HG03103 (cell line): ENCODE measurements at regions not wholly inside any gene's neighbourhood (a gene's known extent, or its start where the extent isn't known, plus 50 kb on each side); places are given as distances from the start of the nearest gene placed in this dataset.
"Not testable (repeated sequence)": the region's sequence is repeated elsewhere in the genome, so short reads cannot be mapped to it uniquely, and the experiment has no call there.

Source experiments
- ATAC-seq: cut with Tn5 transposase; IDR thresholded peaks from one replicate; pipeline ENCODE4 v1.9.1; 2021; ENCODE audit warnings: low read depth; ENCODE audit not compliant: unreplicated experiment

- no peak for ATAC-seq
Measured at GRCh38 chr7:138308136-138308535, 151.9 kb upstream of the TRIM24 start.

- ATAC-seq: no peak
Measured at GRCh38 chr7:138309186-138309585, 150.9 kb upstream of the TRIM24 start.

- no peak for ATAC-seq
Measured at GRCh38 chr7:138313829-138314178, 146.3 kb upstream of the TRIM24 start.

- no peak for ATAC-seq
Measured at GRCh38 chr7:138316421-138317043, 143.5 kb upstream of the TRIM24 start.

GRCh38 chr7:138317044-138317596 is 142.9 kb upstream of the TRIM24 start:
- ATAC-seq: no peak

GRCh38 chr7:138324941-138325340 is 135.1 kb upstream of the TRIM24 start:
- no peak for ATAC-seq

- no peak for ATAC-seq
Measured at GRCh38 chr7:138325434-138325833, 134.6 kb upstream of the TRIM24 start.

GRCh38 chr7:138328215-138328614 is 131.8 kb upstream of the TRIM24 start:
- ATAC-seq: no peak

GRCh38 chr7:138332850-138333249 is 127.2 kb upstream of the TRIM24 start:
- ATAC-seq: not testable (repeated sequence)

GRCh38 chr7:138338361-138338760 is 121.7 kb upstream of the TRIM24 start:
- ATAC-seq: no peak

- not testable (repeated sequence) for ATAC-seq
Measured at GRCh38 chr7:138339229-138339628, 120.8 kb upstream of the TRIM24 start.

GRCh38 chr7:138342990-138343389 is 117.1 kb upstream of the TRIM24 start:
- ATAC-seq: no peak

- no peak for ATAC-seq
Measured at GRCh38 chr7:138345567-138345966, 114.5 kb upstream of the TRIM24 start.

GRCh38 chr7:138346975-138347374 is 113.1 kb upstream of the TRIM24 start:
- ATAC-seq: no peak

GRCh38 chr7:138349841-138350700 is 110.0 kb upstream of the TRIM24 start:
- ATAC-seq: no peak

GRCh38 chr7:138350701-138351357 is 109.2 kb upstream of the TRIM24 start:
- no peak for ATAC-seq

GRCh38 chr7:138352570-138353461 is 107.2 kb upstream of the TRIM24 start:
- no peak for ATAC-seq

- ATAC-seq: no peak
Measured at GRCh38 chr7:138354066-138354465, 106.0 kb upstream of the TRIM24 start.

- ATAC-seq: no peak
Measured at GRCh38 chr7:138355254-138355653, 104.8 kb upstream of the TRIM24 start.

- ATAC-seq: no peak
Measured at GRCh38 chr7:138358850-138359341, 101.2 kb upstream of the TRIM24 start.
